ENCODE measurements at regions not wholly inside any gene's neighbourhood (a gene's known extent, or its start where the extent isn't known, plus 50 kb on each side); places are given as distances from the start of the nearest gene placed in this dataset.

- H3K27me3 ChIP-seq (ENCODE audit: control insufficient read depth in 3 of 3, insufficient read depth in 3 of 3, low read length in 2 of 3) = no peaks in the 10 kb centered on the region
- no peak for TF ChIP-seq CTCF (IDR thresholded peaks at IDR 0.05; ENCODE audit: control extremely low read depth, extremely low read depth)
- H3K9me3 ChIP-seq (ENCODE audit: control insufficient read depth in 4 of 4, insufficient read depth in 3 of 4, low read length in 3 of 4) = peaks cover 0 to 2% (median 0%) of the 10 kb centered on the region in 4 donors
- ATAC-seq (ENCODE audit: insufficient read depth, low FRiP score) (no peak), DNase-seq (no peak)
- H3K4me3 ChIP-seq = no peak overlapping the region
- H3K27ac ChIP-seq (ENCODE audit: low read depth in 1 of 2, low read length in 1 of 2) = no peak overlapping the region
- no peaks in the 10 kb centered on the region for H3K4me1 ChIP-seq (ENCODE audit: control insufficient read depth in 5 of 5, insufficient read depth in 5 of 5, low read length in 5 of 5)
- 76 to 81% methylated on average over 2 of the region's 2 CpGs for WGBS, 2 donors
- no peak overlapping the region for H3K9ac ChIP-seq (ENCODE audit: insufficient read depth in 1 of 2, low read length in 2 of 2)
- H3K36me3 ChIP-seq (ENCODE audit: control insufficient read depth in 4 of 4, insufficient read depth in 4 of 4, low read length in 4 of 4) = no peaks in the 10 kb centered on the region
Measured at GRCh38 chr1:80776266-80776665, 1024.5 kb upstream of the ADGRL2 start.

GRCh38 chr1:80769208-80769750 lies 1031.5 kb upstream of the ADGRL2 start:
- no peaks in the 10 kb centered on the region for H3K4me1 ChIP-seq (ENCODE audit: control insufficient read depth in 5 of 5, insufficient read depth in 5 of 5, low read length in 5 of 5)
- no peak overlapping the region for H3K27ac ChIP-seq (ENCODE audit: low read depth in 1 of 2, low read length in 1 of 2)
- H3K9me3 ChIP-seq (ENCODE audit: control insufficient read depth in 4 of 4, insufficient read depth in 3 of 4, low read length in 3 of 4) = no peaks in the 10 kb centered on the region
- no peak overlapping the region for H3K9ac ChIP-seq (ENCODE audit: insufficient read depth in 1 of 2, low read length in 2 of 2)
- TF ChIP-seq CTCF (IDR thresholded peaks at IDR 0.05; ENCODE audit: control extremely low read depth, extremely low read depth) = no peak
- no peak overlapping the region for H3K4me3 ChIP-seq
- DNase-seq (no peak), ATAC-seq (ENCODE audit: insufficient read depth, low FRiP score) (no peak)
- 68 to 76% methylated on average over 3 of the region's 3 CpGs for WGBS, 2 donors
- H3K27me3 ChIP-seq (ENCODE audit: control insufficient read depth in 3 of 3, insufficient read depth in 3 of 3, low read length in 2 of 3) = no peaks in the 10 kb centered on the region
- no peaks in the 10 kb centered on the region for H3K36me3 ChIP-seq (ENCODE audit: control insufficient read depth in 4 of 4, insufficient read depth in 4 of 4, low read length in 4 of 4)

GRCh38 chr1:80767711-80768110 lies 1033.0 kb upstream of the ADGRL2 start:
- Histone ChIP-seq H3K27ac (ENCODE audit: low read depth in 1 of 2, low read length in 1 of 2) (no peak overlapping the region), H3K9me3 (ENCODE audit: control insufficient read depth in 4 of 4, insufficient read depth in 3 of 4, low read length in 3 of 4) (no peaks in the 10 kb centered on the region), H3K4me1 (ENCODE audit: control insufficient read depth in 5 of 5, insufficient read depth in 5 of 5, low read length in 5 of 5) (no peaks in the 10 kb centered on the region), H3K4me3 (no peak overlapping the region), H3K9ac (ENCODE audit: insufficient read depth in 1 of 2, low read length in 2 of 2) (no peak overlapping the region), H3K36me3 (ENCODE audit: control insufficient read depth in 4 of 4, insufficient read depth in 4 of 4, low read length in 4 of 4) (no peaks in the 10 kb centered on the region), H3K27me3 (ENCODE audit: control insufficient read depth in 3 of 3, insufficient read depth in 3 of 3, low read length in 2 of 3) (no peaks in the 10 kb centered on the region)
- no peak for TF ChIP-seq CTCF (IDR thresholded peaks at IDR 0.05; ENCODE audit: control extremely low read depth, extremely low read depth)
- ATAC-seq (ENCODE audit: insufficient read depth, low FRiP score) = no peak
- no peak for DNase-seq
- 82 to 85% methylated on average over 2 of the region's 2 CpGs for WGBS, 2 donors

GRCh38 chr1:80759354-80759753 lies 1041.4 kb upstream of the ADGRL2 start:
- H3K9ac ChIP-seq (ENCODE audit: insufficient read depth in 1 of 2, low read length in 2 of 2) = no peak overlapping the region
- no peak overlapping the region for H3K27ac ChIP-seq (ENCODE audit: low read depth in 1 of 2, low read length in 1 of 2)
- no peaks in the 10 kb centered on the region for H3K27me3 ChIP-seq (ENCODE audit: control insufficient read depth in 3 of 3, insufficient read depth in 3 of 3, low read length in 2 of 3)
- WGBS, 2 donors = 94 to 97% methylated on average over 1 of the region's 1 CpG
- no peaks in the 10 kb centered on the region for H3K9me3 ChIP-seq (ENCODE audit: control insufficient read depth in 4 of 4, insufficient read depth in 3 of 4, low read length in 3 of 4)
- DNase-seq (no peak), ATAC-seq (ENCODE audit: insufficient read depth, low FRiP score) (no peak)
- no peaks in the 10 kb centered on the region for H3K4me1 ChIP-seq (ENCODE audit: control insufficient read depth in 5 of 5, insufficient read depth in 5 of 5, low read length in 5 of 5)
- H3K36me3 ChIP-seq (ENCODE audit: control insufficient read depth in 4 of 4, insufficient read depth in 4 of 4, low read length in 4 of 4) = no peaks in the 10 kb centered on the region
- no peak overlapping the region for H3K4me3 ChIP-seq
- TF ChIP-seq CTCF (IDR thresholded peaks at IDR 0.05; ENCODE audit: control extremely low read depth, extremely low read depth) = no peak

All from lung (tissue), 11 donors.